HG03139 (cell line): ENCODE measurements at regions not wholly inside any gene's neighbourhood (a gene's known extent, or its start where the extent isn't known, plus 50 kb on each side); places are given as distances from the start of the nearest gene placed in this dataset.

Experiments
- ATAC-seq: cut with Tn5 transposase; IDR thresholded peaks from one replicate; pipeline ENCODE4 v1.9.1; 2021; ENCODE audit not compliant: unreplicated experiment

GRCh38 chr6:53216301-53216700 is 67.7 kb upstream of the GCM1 start:
- ATAC-seq: no peak

- no peak for ATAC-seq
Observed at GRCh38 chr6:53214172-53214571, 65.5 kb upstream of the GCM1 start.

- no peak for ATAC-seq
Observed at GRCh38 chr6:53210811-53211210, 62.2 kb upstream of the GCM1 start.

GRCh38 chr6:53209681-53210080 is 61.0 kb upstream of the GCM1 start:
- no peak for ATAC-seq

GRCh38 chr6:53205778-53206177 is 57.1 kb upstream of the GCM1 start:
- ATAC-seq: no peak

GRCh38 chr6:53203483-53203882 is 54.8 kb upstream of the GCM1 start:
- ATAC-seq: no peak

GRCh38 chr6:53202052-53202451 is 53.4 kb upstream of the GCM1 start:
- no peak for ATAC-seq

GRCh38 chr6:53201270-53201669 is 52.6 kb upstream of the GCM1 start:
- no peak for ATAC-seq

- ATAC-seq: no peak
Observed at GRCh38 chr6:53199765-53200164, 51.1 kb upstream of the GCM1 start.

GRCh38 chr6:53199156-53199555 is 50.5 kb upstream of the GCM1 start:
- ATAC-seq: peak; percentile 95
